HG02970 (cell line): ENCODE measurements at regions not wholly inside any gene's neighbourhood (a gene's known extent, or its start where the extent isn't known, plus 50 kb on each side); places are given as distances from the start of the nearest gene placed in this dataset.

ENCODE experiments used
- ATAC-seq: cut with Tn5 transposase; IDR thresholded peaks from one replicate; pipeline ENCODE4 v1.9.1; 2021; ENCODE audit warnings: mild to moderate bottlenecking, moderate library complexity, moderate number of reproducible peaks; ENCODE audit not compliant: unreplicated experiment, low FRiP score

GRCh38 chr6:148074738-148075137 is 267.9 kb upstream of the SASH1 start:
- ATAC-seq: no peak

GRCh38 chr6:148075352-148075751 is 267.3 kb upstream of the SASH1 start:
- no peak for ATAC-seq

GRCh38 chr6:148076051-148076450 is 266.6 kb upstream of the SASH1 start:
- no peak for ATAC-seq

GRCh38 chr6:148080315-148080714 is 262.3 kb upstream of the SASH1 start:
- ATAC-seq: no peak

GRCh38 chr6:148081076-148081475 is 261.6 kb upstream of the SASH1 start:
- ATAC-seq: no peak

- no peak for ATAC-seq
Measured at GRCh38 chr6:148082044-148082443, 260.6 kb upstream of the SASH1 start.

- no peak for ATAC-seq
Measured at GRCh38 chr6:148082696-148083095, 259.9 kb upstream of the SASH1 start.

- no peak for ATAC-seq
Measured at GRCh38 chr6:148085631-148086331, 256.9 kb upstream of the SASH1 start.

- ATAC-seq: no peak
Measured at GRCh38 chr6:148086386-148086785, 256.3 kb upstream of the SASH1 start.

- ATAC-seq: no peak
Measured at GRCh38 chr6:148086843-148087242, 255.8 kb upstream of the SASH1 start.

GRCh38 chr6:148087659-148088058 is 255.0 kb upstream of the SASH1 start:
- no peak for ATAC-seq

- ATAC-seq: no peak
Measured at GRCh38 chr6:148090326-148090725, 252.3 kb upstream of the SASH1 start.

- ATAC-seq: no peak
Measured at GRCh38 chr6:148091394-148091793, 251.2 kb upstream of the SASH1 start.

- ATAC-seq: no peak
Measured at GRCh38 chr6:148103436-148103835, 239.2 kb upstream of the SASH1 start.

GRCh38 chr6:148104131-148104530 is 238.5 kb upstream of the SASH1 start:
- ATAC-seq: no peak

- no peak for ATAC-seq
Measured at GRCh38 chr6:148105695-148106094, 236.9 kb upstream of the SASH1 start.

GRCh38 chr6:148107911-148108310 is 234.7 kb upstream of the SASH1 start:
- ATAC-seq: no peak

- ATAC-seq: no peak
Measured at GRCh38 chr6:148109732-148110131, 232.9 kb upstream of the SASH1 start.

GRCh38 chr6:148110925-148111324 is 231.7 kb upstream of the SASH1 start:
- ATAC-seq: no peak

- ATAC-seq: no peak
Measured at GRCh38 chr6:148112851-148113319, 229.8 kb upstream of the SASH1 start.

- no peak for ATAC-seq
Measured at GRCh38 chr6:148116001-148116400, 226.6 kb upstream of the SASH1 start.

GRCh38 chr6:148118244-148118643 is 224.4 kb upstream of the SASH1 start:
- ATAC-seq: no peak
